IPS DF 19.7 (cell line): ENCODE measurements at regions not wholly inside any gene's neighbourhood (a gene's known extent, or its start where the extent isn't known, plus 50 kb on each side); places are given as distances from the start of the nearest gene placed in this dataset.
"Not testable (repeated sequence)": the region's sequence is repeated elsewhere in the genome, so short reads cannot be mapped to it uniquely, and the experiment has no call there.

Experiments used
- DNase-seq: peaks from one replicate; pipeline ENCODE4 v3.0.0-alpha.2; 2013; ENCODE audit warnings: low read depth, low spot score

DNA sequence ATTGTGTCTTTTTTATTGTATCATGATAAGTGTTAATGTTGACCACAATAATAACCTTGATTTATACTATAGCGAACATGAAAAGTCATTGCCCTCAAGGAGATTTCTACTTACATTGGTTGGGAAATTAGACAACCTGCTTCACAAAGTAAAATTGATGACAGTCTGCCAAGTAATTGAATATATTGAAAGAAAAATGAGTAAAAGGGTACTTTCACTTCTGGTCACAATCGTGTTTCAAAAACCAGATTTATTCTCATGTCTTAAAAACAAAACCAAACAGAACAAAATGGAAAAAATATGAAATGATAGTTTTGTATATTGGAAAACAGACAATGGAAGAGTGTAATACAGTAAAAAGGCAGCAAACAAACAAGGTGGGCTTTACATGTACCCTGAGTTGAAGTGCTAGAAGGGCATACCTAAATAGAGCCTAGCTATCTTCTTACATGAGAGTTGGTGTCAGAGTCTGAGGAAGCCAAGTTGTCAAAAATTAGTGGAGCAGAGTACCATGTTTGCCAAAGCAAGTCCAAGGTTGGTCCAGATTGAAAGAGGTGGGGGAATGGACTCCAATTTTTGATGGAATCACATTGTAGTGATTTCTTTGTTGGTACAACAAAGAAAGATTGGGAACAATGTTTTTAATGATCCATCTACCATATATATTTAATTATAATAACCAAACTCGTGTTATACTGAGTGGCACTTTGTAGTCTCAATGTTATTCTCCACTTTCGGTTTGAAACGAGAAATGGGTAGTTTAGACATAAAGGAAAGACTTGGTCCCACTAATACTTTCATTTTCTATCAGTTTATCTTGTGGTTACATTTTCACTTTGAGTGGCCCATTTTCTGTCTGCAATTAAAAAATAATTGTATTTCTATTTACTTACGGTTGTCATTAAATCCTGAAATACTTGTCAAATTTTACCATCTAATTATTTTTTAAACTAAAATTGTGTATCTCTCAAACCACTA lies 775.6 kb downstream of the STIM2 start:
- DNase-seq, result no peak

DNA sequence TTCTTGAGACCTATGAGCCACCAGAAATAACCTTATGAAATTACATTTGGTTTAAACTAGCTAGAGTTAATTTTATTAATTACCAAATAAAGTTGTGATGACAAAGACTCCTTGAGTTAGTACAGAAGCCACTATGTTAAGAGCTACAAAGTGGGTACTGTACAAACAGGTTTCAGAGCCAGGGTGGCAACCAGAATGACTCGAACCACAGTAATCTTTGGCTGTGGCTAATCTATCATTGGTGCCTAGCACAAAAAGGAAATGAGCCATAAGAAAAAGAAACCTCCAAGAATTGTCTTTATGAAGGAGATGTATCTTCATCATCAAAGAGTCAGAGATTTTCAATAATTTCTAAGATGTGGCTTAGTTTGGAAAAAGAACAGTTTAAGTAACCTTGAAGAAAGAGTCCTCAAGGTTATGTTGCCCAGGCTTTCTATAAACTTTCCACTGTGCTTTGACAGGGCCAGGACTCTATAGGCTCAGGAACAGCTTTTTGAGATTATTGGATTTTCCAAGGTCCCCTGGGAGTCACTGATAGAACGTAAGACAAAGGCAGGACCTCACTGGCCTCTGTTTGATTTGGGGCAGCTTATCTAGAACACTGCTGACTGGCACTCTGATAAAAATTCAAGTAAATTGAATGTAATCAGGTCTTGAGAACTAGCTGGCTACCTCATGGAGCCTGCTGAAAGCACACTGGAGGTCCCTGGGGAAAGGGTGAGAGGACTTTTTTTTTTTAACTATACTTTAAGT lies 777.7 kb downstream of the STIM2 start:
- DNase-seq, result no peak

DNA sequence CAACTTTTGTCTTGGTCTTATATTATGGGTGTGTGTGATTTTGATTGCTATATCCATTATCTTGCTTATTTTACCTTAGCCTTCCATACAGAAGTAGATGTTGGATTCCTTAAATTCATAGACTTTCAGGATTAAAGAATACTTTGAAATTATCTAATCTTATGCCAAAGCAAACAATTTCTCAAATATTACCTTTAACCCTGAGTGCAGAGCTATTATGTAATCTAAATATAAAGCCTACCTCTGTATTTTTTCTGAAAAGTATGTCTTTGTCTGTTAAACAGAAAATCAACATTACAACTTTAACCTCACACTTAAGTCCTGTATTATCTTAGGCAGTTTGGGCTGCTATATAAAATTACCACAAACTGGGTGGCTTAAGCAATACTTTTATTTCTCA lies 782.5 kb downstream of the STIM2 start:
- DNase-seq, result no peak

DNA sequence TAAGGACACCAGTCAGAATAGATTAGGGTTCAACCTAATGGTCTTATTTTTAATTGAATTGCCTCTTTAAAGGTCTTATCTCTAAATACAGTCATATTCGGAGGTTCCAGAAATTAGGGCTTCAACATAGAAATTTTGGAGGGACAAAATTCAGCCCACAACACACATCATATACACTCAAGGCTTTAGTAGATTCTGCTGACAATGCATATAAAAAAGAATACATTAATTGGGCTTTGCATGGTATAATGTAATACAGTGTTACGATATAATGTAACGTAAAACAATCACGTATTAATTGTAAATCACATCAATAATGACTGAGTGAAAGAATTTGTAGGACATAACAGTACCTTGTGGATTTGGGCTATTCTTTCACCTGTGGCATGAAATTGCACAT lies 787.8 kb downstream of the STIM2 start:
- DNase-seq, result no peak

DNA sequence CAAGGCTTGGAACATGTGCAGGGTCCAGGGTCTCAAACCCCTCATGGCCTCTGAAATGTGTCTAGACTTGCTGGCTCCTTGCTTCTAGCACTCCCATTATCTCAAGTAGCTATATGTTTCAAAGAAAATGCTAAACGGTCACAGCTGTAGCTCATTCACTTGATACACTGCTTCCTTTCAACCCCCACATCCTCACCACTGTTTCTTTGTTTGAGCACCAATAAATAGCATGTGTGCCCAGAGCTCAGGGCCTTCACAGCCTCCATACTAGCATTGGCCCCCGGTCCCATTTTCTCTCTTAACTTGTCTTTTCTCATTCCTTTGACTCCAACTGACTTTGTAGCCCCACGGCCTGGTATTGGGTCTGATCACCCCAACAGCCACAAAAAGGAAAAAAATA lies 801.8 kb downstream of the STIM2 start:
- peak; percentile 20 for DNase-seq

DNA sequence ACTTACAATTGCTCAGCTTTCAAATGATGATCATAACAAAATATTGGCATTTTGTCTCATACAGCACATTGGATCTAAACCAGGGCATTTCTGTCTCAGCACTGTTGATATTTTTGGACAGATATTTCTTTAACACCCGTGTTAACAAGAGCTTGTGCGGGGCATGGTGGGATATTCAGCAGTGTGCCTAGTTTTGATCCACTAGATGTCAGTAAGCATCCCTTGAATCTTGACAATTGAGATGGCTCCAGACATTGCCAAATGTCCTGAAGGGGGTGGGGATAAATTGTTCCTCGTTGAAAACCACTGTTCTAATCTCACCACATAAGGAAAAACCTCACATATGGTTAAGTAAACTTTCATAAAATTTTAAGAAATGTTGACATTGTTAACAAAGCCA lies 806.3 kb downstream of the STIM2 start:
- no peak for DNase-seq

DNA sequence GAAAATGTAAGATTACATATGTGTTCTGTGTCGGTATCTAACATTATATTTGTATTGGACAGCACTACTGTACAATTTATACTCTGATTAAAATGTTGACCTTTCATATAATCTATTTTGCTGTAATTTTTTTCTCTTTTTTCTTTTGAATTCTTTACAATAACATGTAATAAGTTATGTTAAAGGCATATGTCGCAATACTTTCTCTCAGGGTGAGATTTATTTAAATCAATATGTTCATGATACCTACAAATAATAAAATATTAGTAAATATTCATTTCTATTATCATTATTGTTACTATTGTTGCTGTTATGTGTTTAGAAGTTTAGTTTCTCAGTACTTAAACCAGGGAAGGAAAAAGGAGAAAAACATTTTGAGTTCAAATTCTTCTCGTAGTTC lies 807.4 kb downstream of the STIM2 start:
- no peak for DNase-seq

DNA sequence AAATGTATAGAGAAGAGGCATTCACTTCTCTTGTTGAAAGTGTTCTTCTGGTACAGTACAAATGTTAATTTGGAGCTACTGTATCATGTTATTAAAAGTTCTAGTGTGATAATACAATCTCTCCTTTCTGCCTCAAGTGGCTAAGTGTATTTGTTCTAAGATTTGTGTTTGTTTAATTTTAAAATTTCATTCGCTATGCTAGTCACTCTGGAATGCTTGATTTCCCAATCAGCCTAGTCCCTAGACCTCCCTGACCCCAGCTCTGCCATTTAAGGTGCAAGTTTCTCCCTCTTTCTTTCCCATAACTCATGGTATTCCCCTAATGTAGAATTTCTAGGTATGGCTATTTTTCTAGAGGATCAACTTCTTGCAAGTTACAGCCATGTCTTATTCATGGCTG lies 817.4 kb downstream of the STIM2 start:
- DNase-seq, result no peak

DNA sequence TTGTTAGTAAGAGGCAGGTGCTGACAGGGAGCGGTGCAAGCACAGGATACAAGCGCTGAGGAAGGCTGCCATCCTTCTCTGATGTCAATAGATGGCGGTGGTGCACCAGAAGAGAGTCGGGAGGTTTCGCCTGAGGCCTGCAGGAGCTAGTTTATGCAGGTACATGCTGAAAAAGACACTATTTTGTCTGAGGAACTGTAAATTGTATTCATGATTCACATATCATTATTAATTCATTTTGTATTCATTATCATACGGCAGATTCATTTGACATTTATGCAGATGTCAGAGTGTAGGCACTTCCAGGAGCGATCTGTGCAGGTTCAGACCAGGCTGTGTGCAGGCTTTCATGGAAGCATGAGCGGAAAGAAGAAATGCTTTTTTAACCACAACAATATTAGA lies 824.0 kb downstream of the STIM2 start:
- no peak for DNase-seq

DNA sequence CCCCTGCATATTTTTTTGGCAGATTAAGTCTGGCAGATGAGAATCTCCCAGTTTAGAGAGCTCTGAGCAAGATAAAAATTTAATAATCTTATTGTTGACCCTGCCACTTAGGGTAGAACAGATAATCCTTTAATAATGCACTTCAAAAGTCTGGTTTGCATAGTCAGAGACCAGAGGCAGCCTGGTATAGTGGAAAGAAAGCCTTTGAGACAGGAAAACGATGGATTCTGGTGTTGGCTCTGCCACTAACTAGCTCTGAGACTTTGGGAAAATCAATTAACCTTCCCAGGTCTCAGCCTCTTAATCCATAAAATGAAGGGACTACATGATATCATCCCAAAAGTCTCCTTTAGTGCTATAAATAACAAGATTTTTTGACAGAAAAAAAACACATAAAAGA lies 824.5 kb downstream of the STIM2 start:
- DNase-seq, result no peak

DNA sequence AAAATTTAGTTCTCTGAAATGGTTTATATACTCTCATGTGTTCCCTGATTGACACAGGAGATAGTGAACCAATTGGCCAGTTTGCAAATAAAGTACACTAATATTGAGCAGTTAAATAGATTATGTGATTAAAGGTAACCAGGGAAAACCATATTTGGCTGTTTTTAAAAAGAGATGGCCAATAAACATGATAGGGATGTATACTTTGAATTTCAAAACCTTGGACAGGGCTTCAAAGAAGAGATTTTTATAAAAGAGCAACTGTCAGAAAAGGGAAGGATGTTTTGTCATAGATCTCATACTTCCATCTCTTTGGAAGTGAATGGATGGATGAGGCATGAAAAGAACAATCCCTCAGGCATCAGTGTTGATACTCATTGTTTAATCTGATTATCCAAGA lies 825.3 kb downstream of the STIM2 start:
- no peak for DNase-seq

DNA sequence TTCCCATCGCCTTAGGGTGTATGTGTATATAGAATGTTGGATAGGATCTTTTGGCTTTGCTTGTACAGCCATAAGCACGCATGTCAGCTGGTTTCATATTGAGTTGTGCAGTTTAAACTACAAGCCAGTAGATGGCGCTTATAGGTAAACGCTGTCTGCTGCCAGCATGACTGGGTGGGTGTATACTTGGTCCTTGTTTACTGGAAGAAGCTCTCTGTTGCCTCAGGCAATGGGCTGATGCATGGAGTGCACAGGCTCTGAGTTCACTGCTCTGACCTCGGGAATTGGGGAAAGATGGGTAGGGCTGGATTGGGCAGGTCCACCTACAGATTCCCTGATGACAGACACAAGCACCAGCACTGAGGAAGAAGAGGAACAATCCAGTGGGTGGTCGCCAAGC lies 831.5 kb downstream of the STIM2 start:
- DNase-seq, result no peak

DNA sequence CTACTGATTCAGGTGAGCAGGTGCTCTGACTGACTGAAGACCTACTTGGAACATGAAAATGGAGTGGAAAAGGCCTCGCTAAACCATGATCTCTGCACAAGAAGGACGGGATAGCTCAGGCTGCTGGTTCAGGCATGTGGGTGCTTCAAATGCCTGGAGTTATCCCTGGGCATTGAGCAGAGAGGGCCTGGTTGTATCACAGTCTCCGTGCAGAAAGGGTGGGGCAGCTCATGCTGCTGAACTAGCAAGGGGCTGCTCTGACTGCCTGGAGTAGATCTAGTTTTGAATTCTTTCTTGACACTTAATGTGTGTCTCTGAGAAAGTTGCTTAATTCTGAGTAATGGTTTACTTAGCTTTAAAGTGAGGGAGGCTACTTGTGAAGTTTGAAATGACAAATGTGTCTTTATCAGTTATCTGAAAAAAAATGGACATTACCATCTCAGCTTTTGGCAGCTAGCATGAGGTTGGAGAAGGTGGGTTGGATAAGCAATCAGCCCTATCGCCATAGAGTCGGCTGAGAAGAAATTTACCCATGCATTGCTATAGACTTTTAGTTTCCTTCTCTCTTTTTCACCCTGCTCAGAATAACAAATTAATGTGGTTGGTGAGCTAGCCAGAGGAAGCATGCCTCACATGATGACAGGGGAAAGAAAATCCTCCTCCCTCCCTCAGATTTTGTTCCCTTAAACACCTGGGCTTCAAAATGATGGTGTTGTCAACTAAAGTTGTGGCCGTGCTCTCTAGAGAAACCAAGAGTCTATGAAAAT lies 832.4 kb downstream of the STIM2 start:
- DNase-seq, result no peak

DNA sequence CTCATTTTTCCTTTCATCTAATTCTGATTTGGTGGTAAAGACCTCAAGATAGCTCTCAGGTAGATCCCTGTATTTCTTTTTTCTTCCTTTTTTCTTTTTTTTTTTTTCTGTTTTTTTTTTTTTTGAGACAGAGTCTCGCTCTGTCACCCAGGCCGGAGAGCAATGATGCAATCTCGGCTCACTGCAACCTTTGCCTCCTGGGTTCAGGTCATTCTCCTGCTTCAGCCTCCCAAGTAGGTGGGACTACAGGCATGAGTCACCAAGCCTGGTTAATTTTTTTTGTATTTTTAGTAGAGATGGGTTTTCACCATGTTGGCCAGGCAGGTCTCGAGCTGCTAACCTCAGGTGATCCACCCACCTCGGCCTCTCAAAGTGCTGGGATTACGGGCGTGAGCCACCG lies 835.6 kb downstream of the STIM2 start:
- DNase-seq, result not testable (repeated sequence)

DNA sequence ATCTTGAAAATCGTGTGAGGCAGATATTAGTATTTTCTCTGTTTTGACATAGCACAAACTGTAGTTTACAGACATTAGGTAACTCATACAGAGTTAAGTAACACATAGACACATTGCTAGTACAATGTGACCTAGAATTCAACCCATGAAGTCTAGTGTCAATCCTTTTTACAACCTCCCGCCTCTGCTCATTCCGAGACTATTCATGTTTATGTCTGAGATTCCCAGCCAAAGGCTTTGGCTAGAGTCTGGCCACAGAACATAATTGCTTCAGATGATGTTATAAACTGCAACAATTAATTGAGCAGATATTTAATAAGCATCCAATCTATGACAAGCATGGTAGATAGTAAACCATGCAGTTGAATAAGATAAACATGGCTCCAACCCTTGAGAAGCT lies 841.0 kb downstream of the STIM2 start:
- no peak for DNase-seq

DNA sequence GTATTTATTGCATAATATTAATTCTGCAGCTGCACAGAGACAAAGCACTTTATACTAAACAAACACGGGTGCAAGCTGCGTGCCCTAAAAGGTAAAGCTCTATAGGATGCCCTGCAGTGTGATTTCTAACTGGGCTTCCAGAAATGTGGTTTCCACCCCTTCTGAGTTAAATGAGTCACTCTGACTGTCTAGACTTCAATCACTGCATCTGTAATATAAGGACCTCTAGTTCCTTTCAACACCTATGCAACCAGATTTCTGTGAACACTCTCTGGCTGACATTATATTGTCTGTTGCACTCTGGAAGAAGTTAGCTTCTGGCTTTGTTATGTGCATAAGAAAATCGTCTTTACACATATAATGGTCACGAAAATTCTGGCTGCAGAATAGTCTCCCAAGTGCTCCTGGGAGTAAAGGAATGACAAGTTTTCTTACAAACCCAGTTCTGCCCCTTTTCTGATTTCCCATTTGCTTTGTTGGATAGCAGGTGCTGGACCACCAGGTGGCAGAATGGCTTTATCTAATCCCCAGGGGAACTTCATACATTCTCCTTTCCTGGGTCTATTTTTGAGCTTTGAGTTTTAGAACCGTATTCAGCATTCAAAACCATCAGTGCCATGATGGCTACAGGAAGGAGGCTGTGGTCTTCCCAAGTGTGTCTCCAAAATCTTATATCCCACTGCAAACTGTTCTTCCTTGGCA lies 842.2 kb downstream of the STIM2 start:
- no peak for DNase-seq

DNA sequence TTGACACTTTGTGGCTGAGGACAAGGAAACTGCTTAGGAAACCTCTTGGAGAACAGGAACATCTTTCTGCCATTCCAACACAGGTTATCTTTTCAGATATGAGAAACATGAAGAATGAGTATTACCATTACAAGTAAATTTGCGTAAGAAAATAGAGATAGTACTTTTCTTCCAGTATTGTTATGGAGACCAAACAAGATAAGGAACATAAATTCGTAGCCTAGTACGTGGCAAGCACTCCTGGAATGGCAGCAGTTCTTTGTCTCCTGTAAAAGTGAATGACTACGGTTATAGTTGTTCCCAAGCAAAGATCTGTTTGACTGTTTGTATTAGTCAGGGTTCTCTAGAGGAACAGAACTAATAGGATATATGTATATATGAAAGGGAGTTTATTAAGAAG lies 843.1 kb downstream of the STIM2 start:
- DNase-seq, result no peak

DNA sequence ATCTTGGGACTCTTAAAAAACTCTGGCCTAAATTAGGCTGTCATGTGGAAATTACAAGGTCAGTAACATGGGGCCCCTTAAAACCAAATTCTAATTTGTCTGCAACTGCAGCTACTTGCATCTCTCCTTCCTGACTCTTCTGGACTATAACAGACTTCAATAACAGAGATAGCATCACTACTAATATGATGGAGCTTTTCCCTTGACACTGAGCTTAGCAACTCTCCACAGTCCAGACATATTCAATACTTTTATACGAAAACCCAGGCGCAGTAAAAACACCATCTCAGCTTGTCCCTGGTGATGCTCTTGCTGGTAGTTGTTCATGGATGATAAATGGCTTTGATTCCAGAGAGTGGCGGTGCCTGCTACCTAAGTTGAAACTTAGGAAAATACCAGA lies 850.4 kb downstream of the STIM2 start:
- DNase-seq, result no peak

DNA sequence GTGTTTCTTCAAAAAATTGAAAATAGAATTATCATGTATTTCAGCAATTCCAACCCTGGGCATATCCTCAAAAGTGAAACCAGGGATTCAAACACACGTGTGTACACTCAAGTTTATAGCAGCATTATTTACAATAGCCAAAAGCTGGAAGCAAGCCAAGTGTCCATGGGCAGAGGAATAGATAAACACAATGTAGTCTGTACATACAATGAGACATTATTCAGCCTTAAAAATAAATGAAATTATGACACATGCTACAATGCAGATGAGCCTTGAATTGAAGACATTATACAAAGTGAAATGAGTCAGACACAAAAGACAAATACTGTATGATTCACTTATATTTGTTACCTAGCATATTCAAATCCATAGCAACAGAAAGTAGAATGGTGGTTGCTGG lies 853.4 kb downstream of the STIM2 start:
- DNase-seq, result no peak

DNA sequence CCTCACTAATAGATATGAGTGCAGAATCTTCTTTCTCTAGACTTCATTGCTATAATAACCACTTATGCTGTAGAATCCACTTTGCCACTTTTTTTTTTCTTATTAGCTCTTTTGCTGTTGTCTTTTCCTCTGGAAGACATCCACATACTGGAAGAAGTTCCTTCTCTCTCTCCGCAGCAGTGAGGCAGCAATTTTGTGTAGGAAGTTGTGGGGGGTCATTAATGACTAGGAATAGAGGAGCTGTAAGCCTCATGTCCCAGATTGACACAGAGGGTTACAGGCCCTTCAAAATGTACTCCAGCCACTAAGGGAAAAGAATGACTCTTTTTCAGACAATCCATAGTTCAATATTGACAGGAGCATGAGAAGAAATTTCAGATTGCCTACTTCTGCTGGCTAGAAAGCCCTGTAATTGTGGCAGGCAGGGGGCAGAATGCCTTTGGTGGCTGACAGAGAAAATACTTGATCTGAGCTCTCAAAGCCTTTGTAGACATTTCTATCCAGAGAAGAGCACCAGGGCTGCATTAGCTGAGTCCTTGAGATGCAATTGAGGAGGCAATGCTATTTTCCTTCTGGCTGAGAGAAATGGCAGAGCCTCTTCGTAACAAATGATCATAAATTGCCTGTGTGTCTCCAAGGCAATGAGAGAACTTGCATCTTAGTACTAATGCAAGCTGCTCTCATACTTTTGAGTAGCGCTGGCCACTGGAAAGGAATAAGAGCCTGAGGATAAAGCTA lies 856.2 kb downstream of the STIM2 start:
- DNase-seq, result no peak

DNA sequence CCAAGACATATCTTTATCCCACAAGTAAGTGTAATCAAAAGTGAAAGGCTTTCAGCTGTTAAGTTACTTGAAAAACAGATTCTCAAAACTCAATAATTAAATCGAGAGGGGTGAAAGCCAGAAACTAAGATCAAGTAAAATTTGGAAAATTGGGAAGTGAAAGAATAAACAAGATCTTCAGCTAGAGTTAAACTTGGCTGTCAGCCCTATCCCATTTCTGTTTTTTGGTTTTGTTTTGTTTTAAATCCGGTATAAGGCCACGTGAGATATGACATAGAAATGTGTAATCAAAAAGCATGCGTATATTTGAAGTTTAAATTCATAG lies 856.8 kb downstream of the STIM2 start:
- no peak for DNase-seq
